Panc1 (cell line): ENCODE measurements at regions not wholly inside any gene's neighbourhood (a gene's known extent, or its start where the extent isn't known, plus 50 kb on each side); places are given as distances from the start of the nearest gene placed in this dataset.

ENCODE experiments used
- CTCF ChIP-seq: fragments of 450-650 bp; IDR thresholded peaks from 2 replicates; pipeline ENCODE4 v1.5.1; 2017; ENCODE audit warnings: mild to moderate bottlenecking
- POLR2AphosphoS5 ChIP-seq: IDR thresholded peaks from 2 replicates; pipeline ENCODE4 v1.6.1; 2012; ENCODE audit warnings: mild to moderate bottlenecking, low read depth, low read length, moderate library complexity
- REST ChIP-seq, 2 experiments: IDR thresholded peaks; 2 replicates each; pipeline ENCODE4 v1.6.1; 2011 to 2012; ENCODE audit warnings: low read depth in 2 of 2, control low read depth in 1 of 2, low read length in 1 of 2, mild to moderate bottlenecking in 1 of 2, moderate library complexity in 1 of 2; ENCODE audit not compliant: insufficient read depth in 1 of 2
- SIN3A ChIP-seq: IDR thresholded peaks from 2 replicates; pipeline ENCODE4 v1.6.1; 2012; ENCODE audit warnings: low read depth, mild to moderate bottlenecking, low read length, moderate library complexity, borderline replicate concordance; ENCODE audit not compliant: insufficient read depth
- TCF7L2 ChIP-seq: IDR thresholded peaks from 2 replicates; pipeline ENCODE4 v1.6.1; 2011; ENCODE audit warnings: mild to moderate bottlenecking, low read depth, low read length, inconsistent platforms

- TF ChIP-seq REST (IDR thresholded peaks at IDR 0.05; ENCODE audit: insufficient read depth in 1 of 2, low read depth in 2 of 2, low read length in 1 of 2) (no peak), CTCF (no peak), SIN3A (no peak), POLR2AphosphoS5 (no peak), TCF7L2 (no peak)
Observed at GRCh38 chr10:117619223-117619622, 76.7 kb downstream of the EMX2 start.
